GM21529 (cell line): ENCODE measurements at regions not wholly inside any gene's neighbourhood (a gene's known extent, or its start where the extent isn't known, plus 50 kb on each side); places are given as distances from the start of the nearest gene placed in this dataset.
"Not testable (repeated sequence)": the region's sequence is repeated elsewhere in the genome, so short reads cannot be mapped to it uniquely, and the experiment has no call there.

Source experiments
- ATAC-seq: cut with Tn5 transposase; IDR thresholded peaks from one replicate; pipeline ENCODE4 v1.9.1; 2021; ENCODE audit not compliant: unreplicated experiment

DNA sequence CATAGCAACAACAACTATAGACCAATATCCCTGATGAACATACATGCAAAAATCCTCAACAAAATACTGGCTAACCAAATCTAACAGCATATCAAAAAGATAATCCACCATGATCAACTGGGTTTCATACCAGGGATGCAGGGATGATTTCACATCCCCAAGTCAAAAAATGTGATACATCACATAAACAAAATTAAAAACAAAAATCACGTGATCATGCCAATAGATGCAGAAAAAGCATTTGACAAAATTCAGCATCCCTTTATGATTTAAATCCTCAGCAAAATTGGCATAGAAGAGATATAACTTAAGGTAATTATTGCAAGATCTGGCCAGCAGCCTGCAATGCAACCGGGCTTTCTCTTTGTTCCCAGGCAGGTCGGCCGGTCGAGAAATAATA is 735.1 kb upstream of the SGO1 start:
- ATAC-seq: not testable (repeated sequence)

DNA sequence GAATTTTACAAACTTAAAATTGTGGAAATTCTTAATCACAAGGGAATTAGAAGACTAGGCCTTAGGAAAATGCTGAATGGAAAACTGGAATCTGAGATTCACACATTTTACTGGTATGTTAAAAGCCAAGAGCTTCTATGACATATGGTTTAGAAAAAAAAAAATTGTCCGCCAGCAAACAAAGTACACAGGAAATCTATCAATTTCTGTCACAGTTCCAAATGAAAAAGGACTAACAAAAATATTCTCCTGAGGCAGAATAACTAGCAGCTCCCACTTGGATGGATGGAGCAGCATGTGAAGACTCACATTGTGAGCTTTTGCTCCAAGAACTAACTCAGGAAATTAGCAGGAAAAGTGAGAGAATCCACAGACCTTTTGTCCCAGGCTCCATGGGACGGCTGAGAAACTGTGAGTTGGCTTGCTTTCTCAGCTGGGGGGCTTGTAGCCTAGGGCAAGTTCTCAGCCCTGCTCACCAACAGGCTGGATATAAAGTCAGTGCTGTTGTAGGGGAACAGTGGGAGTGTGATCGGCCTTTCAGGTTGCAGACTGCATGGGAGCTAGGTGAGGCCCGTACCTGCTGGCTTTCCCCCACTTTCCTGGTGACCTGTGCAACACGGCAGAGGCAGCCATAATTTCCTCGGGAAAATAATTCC is 731.1 kb upstream of the SGO1 start:
- no peak for ATAC-seq

DNA sequence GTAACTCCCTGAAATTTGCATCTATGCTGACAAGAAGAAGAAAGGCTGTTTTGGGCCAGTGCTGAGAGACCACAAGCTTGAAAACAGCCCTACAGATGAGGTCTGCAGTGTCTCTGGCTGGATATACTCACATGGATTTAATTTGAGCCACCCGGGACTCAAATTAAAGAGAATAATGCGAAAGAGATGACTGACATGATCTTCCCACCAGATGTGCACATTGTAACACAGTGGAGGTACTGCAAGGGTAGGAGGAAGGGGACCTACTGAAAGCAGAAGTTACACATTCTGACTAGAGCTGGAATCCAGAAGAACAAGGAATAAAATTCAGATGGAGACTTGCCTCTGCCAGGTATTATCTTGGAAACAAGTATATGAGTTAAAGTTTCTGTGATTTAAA is 728.3 kb upstream of the SGO1 start:
- ATAC-seq: no peak

DNA sequence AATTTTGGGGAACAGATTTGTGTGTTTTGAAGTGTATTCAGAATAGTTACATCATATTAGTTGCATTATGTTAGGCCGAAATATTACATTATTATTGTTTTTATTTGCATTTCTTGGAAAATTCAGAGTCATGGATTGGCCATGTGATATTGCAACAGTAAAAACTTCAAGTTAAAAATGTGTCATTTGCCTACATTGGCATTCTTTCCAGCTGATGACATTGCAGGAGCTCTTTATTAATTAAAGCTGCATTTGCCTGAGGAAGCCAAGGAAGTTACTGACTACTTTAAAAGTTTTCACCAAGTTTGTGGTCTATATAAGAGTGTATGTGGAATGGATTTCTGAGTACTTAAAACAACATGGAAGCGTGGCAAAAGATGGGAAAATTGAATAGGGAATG is 726.4 kb upstream of the SGO1 start:
- no peak for ATAC-seq

DNA sequence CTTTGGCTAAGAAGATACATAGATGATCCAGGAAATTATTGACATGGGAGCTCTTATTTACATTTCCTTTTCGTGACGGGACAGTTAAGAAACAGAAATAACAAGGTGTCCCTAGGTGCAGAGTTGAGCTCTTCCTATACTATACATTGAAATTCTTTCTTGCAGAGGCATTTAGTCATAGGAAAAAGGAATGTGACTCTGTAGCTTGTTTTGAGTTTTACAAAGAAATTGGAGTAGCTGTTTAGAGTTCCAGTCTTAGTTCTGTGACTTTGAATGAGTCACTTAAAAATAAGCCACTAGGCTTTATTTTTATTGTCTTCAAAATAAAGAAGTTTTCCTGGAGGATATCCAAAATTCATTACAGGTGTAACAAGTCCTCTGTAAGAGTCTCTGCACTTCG is 723.5 kb upstream of the SGO1 start:
- no peak for ATAC-seq

DNA sequence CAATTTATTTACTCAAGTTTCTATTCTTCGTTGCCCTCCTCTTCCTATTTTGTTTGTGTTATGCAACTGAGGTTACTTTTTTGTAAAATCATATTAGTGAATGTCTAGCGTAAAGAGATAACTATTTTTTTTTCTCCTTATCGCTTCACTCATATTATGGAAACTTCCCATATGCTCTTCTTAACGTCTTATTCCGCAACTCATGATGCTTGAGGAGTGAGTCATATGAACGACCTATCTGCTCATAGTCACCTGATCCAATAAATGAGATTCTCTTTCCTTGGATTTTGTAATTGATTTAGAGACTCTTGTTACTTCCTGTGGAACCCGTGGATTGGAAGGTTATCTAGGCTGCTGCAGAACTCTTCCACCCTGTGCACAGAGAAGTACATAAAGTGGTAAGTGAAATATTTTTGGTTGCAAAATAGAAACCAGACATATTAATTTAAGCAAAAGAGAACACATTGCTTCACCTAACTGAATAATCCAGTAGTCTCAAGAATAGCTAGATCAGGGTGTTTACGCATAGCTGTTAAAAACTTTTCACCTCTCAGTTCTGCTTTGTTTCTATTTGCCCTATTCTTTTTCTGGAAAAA is 719.3 kb upstream of the SGO1 start:
- ATAC-seq: no peak

DNA sequence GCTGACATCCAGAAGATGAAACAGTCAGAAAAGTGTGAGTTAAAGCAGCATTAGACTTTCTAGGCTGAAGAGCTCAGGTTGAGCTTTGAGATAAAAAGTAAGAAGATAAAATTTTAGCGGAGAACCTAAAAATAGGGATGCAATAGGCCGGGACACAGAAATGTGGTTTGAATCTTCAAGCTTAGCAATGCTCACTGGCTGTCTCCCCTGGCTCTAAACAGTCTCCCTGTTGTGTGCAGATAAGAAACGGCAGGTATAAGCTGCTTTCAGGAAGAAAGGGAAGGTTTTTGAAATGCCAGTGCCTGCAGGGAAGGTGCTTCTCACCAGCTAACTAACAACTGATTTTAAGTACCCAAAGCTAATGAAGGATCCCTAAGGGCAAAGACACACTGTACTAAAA is 718.7 kb upstream of the SGO1 start:
- no peak for ATAC-seq

DNA sequence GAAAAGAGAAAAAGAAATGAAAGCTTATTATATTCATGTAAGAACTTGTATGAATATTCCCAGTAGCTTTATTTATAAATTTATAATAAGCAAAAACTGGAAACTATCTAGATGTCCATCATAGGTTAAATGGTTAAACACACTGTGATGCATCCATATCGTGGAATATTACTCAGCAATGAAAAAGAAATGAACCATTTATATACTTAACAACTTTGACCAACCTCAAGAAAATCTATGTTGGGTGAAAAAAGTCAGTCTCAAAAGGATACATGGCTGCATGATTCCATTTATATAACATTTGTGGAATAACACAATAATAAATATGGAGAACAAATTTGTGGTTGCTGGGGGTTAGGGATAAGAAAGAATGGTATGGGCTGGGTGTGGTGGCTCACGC is 713.0 kb upstream of the SGO1 start:
- no peak for ATAC-seq

DNA sequence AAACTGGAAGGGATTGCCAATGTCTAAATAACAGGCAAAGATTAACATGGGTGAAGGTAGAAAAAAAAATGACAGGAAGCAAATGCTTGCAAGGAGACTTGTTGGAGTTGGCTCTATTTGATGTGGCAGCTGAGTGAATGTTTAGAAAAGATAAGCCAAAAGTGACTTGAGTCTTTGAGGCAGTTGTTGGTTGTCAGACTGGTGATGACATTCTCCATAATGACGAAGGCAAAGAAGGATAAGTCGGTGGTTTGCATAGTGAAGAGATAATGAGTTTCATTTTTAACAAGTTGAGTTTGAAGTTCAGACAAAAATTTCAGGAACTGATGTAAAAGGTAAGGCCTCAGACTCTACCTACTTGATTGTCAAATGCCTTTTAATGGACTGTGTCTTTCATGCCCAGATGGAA is 704.1 kb upstream of the SGO1 start:
- ATAC-seq: no peak

DNA sequence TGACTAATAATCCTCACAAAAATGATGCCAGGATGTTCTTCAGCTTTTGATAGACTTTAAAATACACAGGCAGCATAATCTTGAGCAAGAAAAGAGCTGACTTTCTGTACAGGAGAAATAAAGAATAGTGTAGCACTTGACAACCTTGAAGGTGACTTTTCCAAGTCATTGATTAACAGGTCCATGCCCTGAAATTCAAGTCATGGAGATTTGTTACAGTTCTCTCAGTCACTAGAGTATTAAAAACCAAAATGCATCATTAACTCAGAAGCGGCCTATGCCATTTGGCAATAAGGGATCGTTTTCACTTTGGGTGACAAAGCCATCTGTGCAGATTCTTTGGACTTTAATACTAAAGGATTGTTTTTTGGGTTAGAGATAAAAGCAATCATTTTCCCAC is 692.7 kb upstream of the SGO1 start:
- ATAC-seq: no peak

DNA sequence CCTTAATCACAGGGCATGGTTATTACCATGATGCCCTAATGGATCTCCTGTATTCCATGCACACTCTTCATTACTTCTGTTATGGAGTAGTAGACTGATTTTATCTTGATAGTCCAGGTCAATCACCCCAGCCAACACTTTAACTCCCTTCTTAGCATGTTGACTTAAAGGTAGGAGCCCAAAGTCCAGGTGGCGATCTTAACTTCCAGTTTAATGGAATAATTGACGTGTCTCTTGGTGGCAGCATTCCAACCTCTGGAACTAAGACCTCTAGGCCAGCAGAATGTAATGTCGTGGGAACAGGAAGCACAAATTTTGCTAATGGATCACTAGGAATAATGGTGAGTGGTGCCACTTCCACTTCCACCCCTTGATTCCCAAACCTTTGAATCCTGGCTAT is 687.2 kb upstream of the SGO1 start:
- no peak for ATAC-seq

DNA sequence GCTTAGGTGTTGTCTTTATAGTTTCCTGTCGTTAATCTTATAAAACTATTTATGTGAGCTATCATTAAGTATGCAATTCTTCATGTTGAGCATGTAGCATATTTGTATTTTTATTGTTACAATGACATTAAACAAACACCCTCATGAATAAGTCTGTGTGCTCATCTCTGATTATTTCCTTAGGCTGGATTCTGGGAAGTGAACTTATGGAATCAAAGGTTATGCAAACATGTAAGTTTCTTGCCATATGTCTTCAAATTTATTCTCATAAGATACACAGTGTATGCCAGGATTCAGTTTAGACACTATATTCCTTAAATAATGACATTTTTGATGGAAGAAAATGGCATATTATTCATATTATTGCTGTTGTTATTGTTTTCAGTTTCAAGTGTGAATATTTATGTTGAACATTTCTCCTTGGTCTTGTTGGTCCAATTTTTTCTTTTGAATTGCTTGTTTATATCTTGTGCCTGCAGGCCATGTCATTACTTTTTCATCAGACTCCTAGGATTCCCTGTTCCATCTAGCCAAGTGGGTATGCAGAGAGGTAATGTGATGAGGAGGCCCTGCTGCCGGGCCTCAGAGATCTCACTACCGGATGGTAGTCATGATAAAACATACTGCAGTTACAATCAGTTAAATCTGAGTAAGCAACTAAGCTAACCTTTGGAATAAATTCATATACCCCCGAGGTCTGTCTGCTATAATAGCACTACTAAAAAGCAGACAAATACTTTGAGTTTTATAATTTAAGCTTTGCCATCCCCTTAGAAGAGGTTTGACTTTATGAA is 684.3 kb upstream of the SGO1 start:
- no peak for ATAC-seq

DNA sequence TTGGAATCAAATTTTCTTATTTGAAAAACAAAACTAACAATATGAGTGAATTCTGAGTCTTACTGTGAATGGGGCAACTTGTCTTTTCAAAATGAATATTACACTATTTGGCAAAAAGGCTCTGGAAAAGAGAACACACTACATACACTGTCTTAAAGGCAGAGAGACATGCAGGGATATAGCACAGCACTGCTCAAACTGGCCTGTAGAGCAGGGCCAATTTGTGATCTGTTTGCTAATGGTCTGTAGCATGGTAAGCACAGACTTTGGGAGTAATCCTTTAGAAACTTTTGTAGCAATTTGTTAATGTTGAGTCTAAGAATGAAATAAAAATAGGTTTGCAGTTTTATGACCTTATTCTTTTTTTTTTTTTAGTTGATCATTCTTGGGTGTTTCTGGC is 679.8 kb upstream of the SGO1 start:
- ATAC-seq: no peak

DNA sequence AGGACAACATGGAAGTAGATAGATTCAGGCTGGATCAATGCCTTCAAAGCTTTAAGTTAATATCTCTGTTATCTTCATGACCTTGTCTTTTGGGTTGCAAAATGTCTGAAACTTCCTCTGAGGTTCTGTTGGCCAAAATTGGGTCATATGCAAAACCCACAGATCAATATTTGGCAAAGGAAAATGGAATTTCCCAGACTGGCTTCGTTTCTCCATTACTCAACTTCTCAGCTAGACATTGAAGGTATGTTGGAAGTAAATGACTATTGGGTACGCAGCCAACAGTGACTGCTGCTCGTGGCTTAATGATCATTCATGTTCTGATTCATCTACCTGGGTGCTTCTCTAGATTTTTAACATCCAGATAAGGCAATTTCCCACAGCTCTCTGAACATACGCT is 675.4 kb upstream of the SGO1 start:
- ATAC-seq: no peak

DNA sequence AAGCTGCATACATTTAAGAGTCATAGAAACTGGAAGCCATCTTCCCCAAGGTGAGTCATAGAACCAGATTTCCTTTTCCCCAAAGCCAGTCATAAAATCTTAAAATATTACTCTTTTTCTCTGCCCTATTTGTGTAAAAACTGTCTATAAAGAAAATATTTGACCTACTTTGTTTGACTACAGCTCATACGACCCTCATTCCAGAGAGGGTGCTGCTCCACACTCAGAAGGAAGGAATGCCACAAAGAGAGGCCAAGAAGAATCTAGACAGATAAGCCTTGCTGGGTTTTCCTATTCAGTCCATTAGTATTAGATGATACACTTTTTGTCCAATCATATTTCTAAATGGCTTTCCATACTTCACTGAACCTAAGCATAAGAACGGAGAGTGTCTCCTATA is 671.6 kb upstream of the SGO1 start:
- no peak for ATAC-seq

DNA sequence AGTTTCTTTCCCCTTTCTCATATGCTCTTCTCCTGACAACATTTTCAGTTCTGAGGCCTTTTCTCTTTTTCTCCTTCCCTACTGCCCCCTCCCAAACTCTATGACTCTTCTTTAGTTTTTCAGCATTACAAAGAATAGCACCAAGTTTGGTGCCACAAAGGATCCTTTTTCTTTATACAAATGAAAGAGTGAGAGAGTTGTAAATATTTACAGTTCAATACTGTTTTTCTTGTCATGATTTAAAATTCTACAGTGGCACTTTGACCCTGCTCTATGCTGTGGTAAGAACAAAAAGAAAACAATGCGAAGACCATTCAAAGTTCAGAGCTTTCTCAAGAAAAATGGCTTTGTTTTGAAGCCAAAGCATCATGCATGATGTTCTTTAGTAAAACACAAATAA is 667.9 kb upstream of the SGO1 start:
- ATAC-seq: no peak

DNA sequence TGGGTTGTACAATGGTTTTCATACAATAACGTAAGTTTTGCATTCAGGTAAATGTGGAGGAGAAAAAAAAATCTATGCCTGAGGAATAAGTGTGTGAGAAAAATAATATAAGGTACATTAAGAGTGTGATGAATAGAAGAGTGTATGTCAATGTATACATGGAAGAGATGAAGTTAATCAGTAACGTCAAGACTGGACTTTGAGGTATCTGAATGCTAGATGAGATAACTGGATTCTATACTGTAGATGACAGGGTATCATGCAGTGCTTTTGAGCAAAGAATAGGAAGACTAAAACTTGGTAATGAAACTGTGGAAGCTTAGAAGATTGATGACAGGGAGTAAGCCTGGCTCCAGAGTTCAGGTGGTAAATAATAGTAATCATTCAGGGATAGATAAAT is 666.7 kb upstream of the SGO1 start:
- ATAC-seq: no peak

DNA sequence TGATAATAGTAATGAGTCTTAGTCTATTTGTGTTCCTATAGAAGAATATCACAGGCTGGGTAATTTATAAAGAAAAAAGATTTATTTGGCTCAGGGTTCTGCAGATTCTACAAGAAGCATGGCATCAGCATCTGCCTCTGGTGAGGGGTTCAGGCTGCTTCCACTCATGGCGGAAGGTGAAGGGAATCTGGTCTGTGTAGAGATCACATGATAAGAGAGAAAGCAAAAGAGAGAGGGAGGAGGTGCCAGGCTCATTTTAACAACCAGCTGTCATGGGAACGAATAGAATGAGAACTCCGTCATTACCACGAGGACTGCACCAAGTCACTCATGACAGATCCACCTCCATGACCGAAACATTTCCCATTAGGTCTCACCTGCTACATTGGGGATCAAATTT is 664.0 kb upstream of the SGO1 start:
- ATAC-seq: no peak

DNA sequence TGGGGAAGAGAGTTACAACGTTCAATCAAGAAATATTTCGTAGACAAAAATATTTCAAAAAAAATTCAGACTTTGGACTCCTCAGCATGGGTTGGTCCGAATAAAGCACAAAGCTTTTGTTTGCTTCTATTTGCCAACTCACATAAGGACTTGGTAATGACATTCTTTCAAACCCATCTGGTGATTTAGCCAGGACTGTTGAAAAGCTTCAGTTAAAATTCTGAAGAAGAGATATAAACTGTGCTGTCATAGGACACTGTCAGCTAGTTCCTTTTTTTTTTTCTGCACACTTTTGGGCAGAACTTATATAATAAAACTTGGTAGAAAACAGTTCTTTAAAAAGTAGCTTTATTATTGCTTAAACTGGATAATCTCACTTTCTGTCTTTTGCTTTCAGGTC is 660.8 kb upstream of the SGO1 start:
- ATAC-seq: no peak

DNA sequence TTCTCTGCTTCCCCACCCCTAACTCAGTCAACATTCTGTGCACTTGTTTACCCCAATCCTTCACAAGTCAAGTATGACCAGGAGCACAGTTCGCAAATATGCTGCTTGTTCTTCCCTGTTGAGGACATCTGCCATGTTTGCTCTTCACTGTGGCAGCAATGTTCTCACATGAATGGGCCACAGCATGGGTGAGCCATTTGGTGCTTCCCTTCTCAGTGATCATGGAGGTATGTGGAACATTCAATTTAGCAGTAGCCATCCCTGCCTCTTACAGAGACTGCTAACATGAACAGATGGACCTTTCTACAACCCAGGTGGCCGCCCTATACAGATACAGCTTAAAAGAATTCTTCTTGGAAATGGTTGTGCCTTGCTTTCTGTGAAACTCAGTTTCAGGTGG is 660.1 kb upstream of the SGO1 start:
- no peak for ATAC-seq

DNA sequence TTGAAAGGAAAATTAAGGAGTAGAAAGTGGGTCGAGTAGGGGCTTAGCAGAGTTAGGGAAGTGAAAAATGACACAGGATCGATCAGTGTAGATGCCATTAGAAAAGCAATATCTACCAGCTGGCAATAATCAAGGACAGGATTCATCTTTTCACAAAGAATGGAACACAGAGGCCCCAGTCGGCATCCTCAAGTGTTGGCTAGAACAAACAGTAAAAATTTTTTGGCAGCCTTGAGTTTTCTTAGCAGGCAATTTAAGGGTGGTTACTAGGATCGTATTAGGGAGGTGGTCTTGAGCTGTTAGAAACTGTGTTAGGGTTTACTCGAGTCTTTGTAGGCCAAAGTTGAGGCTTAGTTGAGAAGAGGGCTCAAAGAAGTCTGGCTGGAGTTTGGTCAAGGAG is 658.8 kb upstream of the SGO1 start:
- ATAC-seq: no peak

DNA sequence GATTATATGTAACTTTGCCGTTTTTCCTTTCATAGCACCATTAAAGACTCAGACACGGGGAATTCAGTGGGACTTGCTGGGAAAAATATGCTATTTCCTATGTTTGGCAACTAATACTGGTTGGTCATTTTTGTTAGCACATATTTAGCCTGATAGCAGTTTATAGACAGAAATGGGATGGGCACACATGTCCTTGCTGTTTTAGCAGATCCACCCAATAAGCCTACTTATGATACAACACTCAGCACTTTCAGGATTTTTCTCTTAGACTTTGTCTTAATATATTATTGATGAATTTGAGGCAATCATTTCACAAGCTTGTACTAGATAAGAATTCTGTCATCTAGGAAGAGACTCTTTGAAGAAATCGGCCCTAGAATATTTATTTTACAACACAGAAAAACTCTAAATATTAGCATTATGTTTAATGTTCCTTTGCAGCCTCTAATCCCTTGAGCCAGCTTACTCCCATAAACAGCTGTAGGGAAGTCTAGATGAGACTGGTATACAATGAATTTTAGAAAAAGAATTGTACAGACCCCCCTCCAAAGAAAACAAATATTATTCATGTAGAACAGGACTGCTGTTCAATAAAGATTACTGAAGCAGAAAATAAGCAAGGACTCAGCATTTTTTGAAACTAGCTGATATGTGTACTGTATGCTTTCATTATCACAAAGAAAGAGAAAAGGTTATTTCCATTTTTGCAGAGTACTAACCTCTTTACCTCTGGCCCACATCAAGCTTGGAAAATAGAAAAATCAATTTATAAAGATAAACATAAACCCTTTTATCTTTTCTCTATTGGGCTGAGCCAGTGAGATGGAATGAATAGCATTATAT is 656.8 kb upstream of the SGO1 start:
- no peak for ATAC-seq
